ENCODE measurements at regions not wholly inside any gene's neighbourhood (a gene's known extent, or its start where the extent isn't known, plus 50 kb on each side); places are given as distances from the start of the nearest gene placed in this dataset.
"Not testable (repeated sequence)": the region's sequence is repeated elsewhere in the genome, so short reads cannot be mapped to it uniquely, and the experiment has no call there.

- no peak for DNase-seq (ENCODE audit: low spot score)
These were observed 428.7 kb upstream of the EPHA3 start for GRCh38 chr3:88678747-88679146.

- DNase-seq (ENCODE audit: low spot score), result no peak
These were observed 417.1 kb upstream of the EPHA3 start for GRCh38 chr3:88690287-88690686.

- no peak for DNase-seq (ENCODE audit: low spot score)
These were observed 416.3 kb upstream of the EPHA3 start for GRCh38 chr3:88691081-88691480.

DNA sequence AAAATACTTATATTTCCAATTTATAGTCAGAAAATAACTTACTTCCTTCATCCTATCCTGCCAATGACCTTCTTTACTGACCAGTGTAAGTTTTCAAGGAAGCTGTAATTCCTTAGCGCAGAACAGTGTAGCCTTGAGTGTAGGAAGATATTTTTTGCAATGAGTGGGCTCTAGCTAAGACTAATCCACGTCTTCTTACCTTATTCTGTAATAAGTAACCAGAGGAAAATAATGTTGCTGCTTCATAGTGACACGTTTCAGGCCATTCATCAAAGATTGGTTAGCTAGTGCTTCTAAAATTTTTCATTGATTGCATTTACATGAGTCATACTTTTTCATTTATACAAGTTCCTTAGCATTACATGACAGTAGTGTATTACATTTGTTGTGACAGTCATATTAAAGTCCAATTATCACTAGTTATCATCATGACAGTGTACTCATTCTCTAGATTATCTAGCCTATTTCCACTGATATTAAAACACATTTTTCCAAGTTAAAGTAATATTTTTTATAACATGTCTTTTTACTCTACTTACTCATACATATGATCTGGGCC is 403.8 kb upstream of the EPHA3 start:
- DNase-seq (ENCODE audit: low spot score), result no peak

- DNase-seq (ENCODE audit: low spot score), result no peak
These were observed 403.1 kb upstream of the EPHA3 start for GRCh38 chr3:88704338-88704737.

DNA sequence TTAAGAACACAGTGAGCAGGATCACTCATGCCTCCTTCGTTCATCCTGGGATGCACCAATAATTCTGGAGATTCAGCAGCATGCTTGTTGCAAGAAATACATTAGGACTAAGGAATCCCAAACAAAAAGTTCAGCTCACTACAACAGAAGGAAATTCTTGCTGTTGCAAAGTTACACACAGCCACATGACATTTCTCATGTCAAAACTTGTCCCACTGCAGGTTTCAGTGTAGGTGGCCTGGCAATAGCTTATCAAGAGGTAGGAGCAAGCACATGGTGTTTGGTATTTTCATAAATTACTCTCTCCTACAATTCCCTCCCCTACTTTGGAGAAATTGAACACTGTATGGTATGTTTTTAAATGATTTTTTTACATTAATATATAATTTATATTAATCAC is 399.6 kb upstream of the EPHA3 start:
- DNase-seq (ENCODE audit: low spot score), result no peak

DNA sequence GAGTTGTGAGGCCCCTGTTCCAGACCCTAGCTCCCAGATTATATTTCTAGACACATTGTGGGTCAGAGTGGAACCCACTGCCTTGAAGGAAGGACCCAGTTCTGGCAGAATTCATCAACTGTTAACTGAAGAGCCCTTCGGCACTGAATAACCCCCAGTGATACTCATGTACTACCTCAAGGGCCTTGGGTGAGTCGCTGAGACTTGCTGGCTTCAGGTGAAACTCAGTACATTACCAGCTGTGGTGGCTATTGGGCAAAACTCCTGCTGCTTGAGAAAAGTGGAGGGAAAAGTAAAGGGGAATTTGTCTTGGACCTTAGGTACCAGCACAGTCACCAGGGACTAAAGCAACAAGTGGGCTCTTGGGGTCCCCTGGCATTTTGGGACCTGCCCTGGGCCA is 394.9 kb upstream of the EPHA3 start:
- DNase-seq (ENCODE audit: low spot score), result no peak

DNA sequence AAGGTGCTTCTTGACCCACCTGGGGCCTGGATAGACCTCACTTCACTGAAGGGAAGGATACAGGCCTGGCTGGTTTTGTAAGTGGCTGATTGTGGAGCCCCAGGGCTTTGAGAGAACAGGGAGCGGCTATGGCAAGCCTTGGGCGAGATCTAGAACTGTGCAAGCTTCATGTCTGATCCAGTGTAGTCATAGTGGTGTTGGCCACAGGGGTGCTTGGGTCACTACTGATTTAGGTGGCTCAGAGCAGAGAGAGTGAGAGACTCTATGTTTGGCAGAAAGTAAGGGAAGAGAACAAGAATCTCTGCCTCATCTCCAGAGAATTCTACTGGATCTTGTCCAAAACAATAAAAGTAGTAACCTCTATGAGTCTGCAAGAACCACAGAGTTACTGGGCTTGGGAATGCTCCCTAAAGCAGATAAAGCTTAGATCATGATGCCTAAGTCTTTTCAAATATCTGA is 394.2 kb upstream of the EPHA3 start:
- DNase-seq (ENCODE audit: low spot score), result no peak

GRCh38 chr3:88725440-88726165 is 381.8 kb upstream of the EPHA3 start:
- DNase-seq (ENCODE audit: low spot score), result no peak

GRCh38 chr3:88732186-88732585 is 375.2 kb upstream of the EPHA3 start:
- no peak for DNase-seq (ENCODE audit: low spot score)

- no peak for DNase-seq (ENCODE audit: low spot score)
These were observed 365.3 kb upstream of the EPHA3 start for GRCh38 chr3:88742106-88742505.

GRCh38 chr3:88742674-88743507 is 364.5 kb upstream of the EPHA3 start:
- DNase-seq (ENCODE audit: low spot score), result no peak

DNA sequence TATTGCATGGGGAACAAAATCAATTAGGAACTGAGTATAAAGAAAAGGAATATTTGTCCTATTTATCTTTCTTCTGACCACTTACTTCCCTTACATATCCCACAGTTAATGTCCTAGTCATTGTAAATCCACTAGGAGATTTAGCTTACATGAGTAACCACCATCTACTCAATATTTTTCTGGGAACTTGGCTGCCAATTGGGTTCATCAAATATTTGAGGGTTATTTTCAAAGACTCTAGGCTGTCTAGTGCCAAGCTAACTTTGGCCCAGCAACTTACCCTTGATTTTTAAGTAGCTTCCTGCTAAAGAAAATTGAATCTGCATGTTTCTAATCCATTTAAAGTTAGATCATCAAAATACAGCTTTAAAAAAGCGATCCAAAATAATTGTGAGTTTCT is 362.5 kb upstream of the EPHA3 start:
- DNase-seq (ENCODE audit: low spot score), result no peak

DNA sequence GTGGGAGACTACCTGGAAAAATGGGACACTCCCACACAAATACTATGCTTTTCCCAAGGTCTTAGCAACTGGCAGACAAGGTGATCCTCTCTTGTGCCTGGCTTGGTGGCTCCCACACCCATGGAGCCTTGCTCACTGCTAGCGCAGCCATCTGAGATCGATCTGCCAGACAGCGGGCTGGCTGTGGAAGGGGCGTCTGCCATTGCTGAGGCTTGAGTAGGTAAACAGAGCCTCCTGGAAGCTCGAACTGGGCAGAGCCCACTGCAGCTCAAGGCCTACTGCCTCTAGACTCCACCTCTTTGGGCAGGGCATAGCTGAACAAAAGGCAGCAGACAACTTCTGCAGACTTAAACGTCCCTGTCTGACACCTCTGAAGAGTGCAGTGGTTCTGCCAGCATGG is 360.3 kb upstream of the EPHA3 start:
- DNase-seq (ENCODE audit: low spot score), result not testable (repeated sequence)

GRCh38 chr3:88758676-88759075 is 348.7 kb upstream of the EPHA3 start:
- no peak for DNase-seq (ENCODE audit: low spot score)

GRCh38 chr3:88767746-88768145 is 339.7 kb upstream of the EPHA3 start:
- DNase-seq (ENCODE audit: low spot score), result no peak

DNA sequence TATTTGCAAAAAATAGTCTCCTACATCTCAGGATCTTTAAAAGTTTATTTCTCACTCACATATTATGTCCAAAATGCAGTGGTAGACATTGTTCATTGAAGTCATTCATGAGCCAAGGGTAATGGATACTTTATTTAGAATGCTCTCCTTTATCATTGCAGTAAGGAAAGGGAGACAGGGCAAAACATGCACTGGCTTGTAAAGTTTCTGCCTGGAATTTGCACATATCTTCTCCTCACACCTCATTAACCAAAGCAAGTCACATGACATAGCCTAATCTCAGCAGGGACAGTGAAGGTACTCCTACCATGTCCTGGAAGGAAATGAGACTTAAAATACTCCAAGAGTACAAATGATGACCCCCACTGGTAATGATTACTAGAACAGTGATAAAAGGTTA is 333.7 kb upstream of the EPHA3 start:
- DNase-seq (ENCODE audit: low spot score), result no peak

DNA sequence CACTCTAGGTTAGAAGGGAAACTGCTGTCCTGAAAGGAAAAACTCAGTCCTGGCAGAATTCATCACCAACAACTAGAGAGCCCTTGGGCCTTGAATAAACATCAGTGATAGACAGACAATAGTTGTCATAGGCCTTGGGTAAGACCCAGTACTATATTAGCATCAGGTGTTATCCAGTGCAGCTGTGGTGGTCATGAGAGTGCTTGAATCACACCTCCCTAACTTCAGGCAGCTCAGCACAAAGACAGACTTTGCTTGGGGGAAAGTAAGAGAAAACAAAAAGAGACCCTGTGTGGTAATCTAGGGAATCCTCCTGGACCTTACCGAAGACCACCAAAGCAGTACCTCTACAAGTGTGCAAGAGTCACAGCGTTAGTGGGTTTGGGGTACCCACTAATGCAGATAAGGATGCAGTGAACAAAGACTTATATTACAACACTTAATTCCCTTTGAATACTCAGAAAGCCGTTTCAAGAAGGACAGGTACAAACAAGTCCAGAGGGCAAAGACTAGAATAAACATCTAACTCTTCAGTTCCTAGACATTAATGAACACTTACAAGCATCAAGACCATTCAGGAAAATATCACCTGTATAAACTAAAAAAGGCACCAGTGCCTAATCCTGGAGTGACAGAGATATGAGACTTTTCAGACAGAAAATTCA is 332.3 kb upstream of the EPHA3 start:
- DNase-seq (ENCODE audit: low spot score), result no peak

DNA sequence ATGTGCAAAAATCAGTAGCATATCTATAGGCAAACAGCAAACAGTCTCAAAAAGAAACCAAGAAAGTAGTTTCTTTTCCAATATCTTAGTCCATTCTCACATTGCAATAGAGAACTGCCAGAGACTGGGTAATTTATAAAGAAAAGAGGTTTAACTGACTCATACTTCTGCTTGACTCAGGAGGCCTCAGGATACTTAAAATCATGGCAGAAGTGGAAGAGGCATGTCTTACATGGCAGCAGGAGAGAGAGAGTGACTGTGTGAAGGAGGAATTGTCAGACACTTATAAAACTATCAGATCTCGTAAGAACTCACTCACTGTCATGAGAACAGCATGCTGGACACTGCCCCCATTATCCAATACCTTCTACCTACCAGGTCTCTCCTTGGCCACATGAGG is 327.9 kb upstream of the EPHA3 start:
- no peak for DNase-seq (ENCODE audit: low spot score)

DNA sequence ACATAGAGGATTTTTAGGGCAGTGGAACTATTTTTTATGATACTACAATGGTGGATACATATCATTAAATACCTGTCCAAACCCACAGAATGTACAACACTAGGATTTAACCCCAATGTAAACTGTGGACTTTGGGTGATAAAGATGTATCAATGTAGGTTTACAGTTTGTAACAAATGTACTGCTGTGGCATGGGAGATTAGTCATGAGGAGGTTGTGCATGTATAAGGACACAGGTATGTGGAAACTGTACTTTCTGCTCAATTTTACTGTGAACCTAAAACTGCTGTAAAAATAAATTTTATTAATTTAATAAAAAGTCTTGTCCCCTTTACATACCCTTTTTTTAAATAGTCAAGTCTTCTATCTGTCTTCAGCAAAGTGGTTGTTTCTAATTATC is 322.5 kb upstream of the EPHA3 start:
- DNase-seq (ENCODE audit: low spot score), result no peak

- no peak for DNase-seq (ENCODE audit: low spot score)
These were observed 321.6 kb upstream of the EPHA3 start for GRCh38 chr3:88785841-88786240.

GRCh38 chr3:88795503-88795902 is 311.9 kb upstream of the EPHA3 start:
- DNase-seq (ENCODE audit: low spot score), result no peak

Measured in D341Med (cell line).